Colonic mucosa (tissue), 4 donors: ENCODE measurements at regions not wholly inside any gene's neighbourhood (a gene's known extent, or its start where the extent isn't known, plus 50 kb on each side); places are given as distances from the start of the nearest gene placed in this dataset.

Source experiments
- DNase-seq: peaks from one replicate; pipeline ENCODE4 v3.0.0-alpha.2; 2020
- H3K27ac ChIP-seq: fragments of 200-600 bp; one replicate; pipeline ENCODE4 v1.8.0; 2021
- H3K27me3 ChIP-seq: fragments of 200-600 bp; one replicate; pipeline ENCODE4 v1.8.0; 2021
- H3K36me3 ChIP-seq: fragments of 200-600 bp; one replicate; pipeline ENCODE4 v1.8.0; 2021
- H3K4me1 ChIP-seq: fragments of 200-600 bp; one replicate; pipeline ENCODE4 v1.8.0; 2021; ENCODE audit warnings: mild to moderate bottlenecking
- H3K4me3 ChIP-seq: fragments of 200-600 bp; one replicate; pipeline ENCODE4 v1.8.0; 2021
- H3K9ac ChIP-seq, 2 donors: one replicate each; pipeline ENCODE4 v1.7.0; 2013; ENCODE audit warnings: control low read depth in 2 of 2, low read depth in 2 of 2, low read length in 2 of 2
- H3K9me3 ChIP-seq: fragments of 200-600 bp; one replicate; pipeline ENCODE4 v1.8.0; 2021
- CTCF ChIP-seq: fragments of 200-600 bp; IDR thresholded peaks from one replicate; pipeline ENCODE4 v1.8.0; 2022; ENCODE audit warnings: antibody characterized with exemption, mild to moderate bottlenecking
- intact Hi-C: fragments of 100-400 bp; cut with DNase I; formaldehyde crosslinking; loops from one replicate; pipeline ENCODE4 v1.14.1; 2022
- donor health status: healthy.
- donor health status: DM: no; HTN: no; CAD: no.
- donor health status: DM: no; HTN: no; CAD: no.

- no peak for DNase-seq
Measured at GRCh38 chr15:96500508-96500907, 170.0 kb downstream of the NR2F2 start.

GRCh38 chr15:96501362-96501761 is 170.9 kb downstream of the NR2F2 start:
- H3K4me1 ChIP-seq = no peaks in the 10 kb centered on the region
- no peaks in the 10 kb centered on the region for H3K9me3 ChIP-seq
- intact Hi-C loops = no loop called here
- no peak overlapping the region for H3K27ac ChIP-seq
- TF ChIP-seq CTCF = no peak
- no peaks in the 10 kb centered on the region for H3K27me3 ChIP-seq
- DNase-seq = no peak
- H3K36me3 ChIP-seq = no peaks in the 10 kb centered on the region
- H3K9ac ChIP-seq = no peak overlapping the region
- H3K4me3 ChIP-seq = no peak overlapping the region

More at GRCh38 chr15:96500508-96500907, 170.0 kb downstream of the NR2F2 start:
- Histone ChIP-seq H3K4me3 (no peak overlapping the region), H3K9ac (no peak overlapping the region), H3K27ac (no peak overlapping the region), H3K4me1 (no peaks in the 10 kb centered on the region), H3K9me3 (no peaks in the 10 kb centered on the region), H3K27me3 (no peaks in the 10 kb centered on the region), H3K36me3 (no peaks in the 10 kb centered on the region)
- TF ChIP-seq CTCF = no peak
- intact Hi-C loops = no loop called here

- H3K36me3 ChIP-seq = no peaks in the 10 kb centered on the region
- no peak overlapping the region for H3K4me3 ChIP-seq
- no peak for TF ChIP-seq CTCF
- H3K9me3 ChIP-seq = no peaks in the 10 kb centered on the region
- H3K9ac ChIP-seq = no peak overlapping the region
- no peaks in the 10 kb centered on the region for H3K4me1 ChIP-seq
- no peak for DNase-seq
- no peak overlapping the region for H3K27ac ChIP-seq
- no peaks in the 10 kb centered on the region for H3K27me3 ChIP-seq
- intact Hi-C loops = no loop called here
Measured at GRCh38 chr15:96502196-96502595, 171.7 kb downstream of the NR2F2 start.

- Histone ChIP-seq H3K27ac (no peak overlapping the region), H3K36me3 (no peaks in the 10 kb centered on the region), H3K27me3 (no peaks in the 10 kb centered on the region), H3K9ac (no peak overlapping the region), H3K9me3 (no peaks in the 10 kb centered on the region), H3K4me1 (no peaks in the 10 kb centered on the region), H3K4me3 (no peak overlapping the region)
- no peak for DNase-seq
- intact Hi-C loops = no loop called here
- TF ChIP-seq CTCF = no peak
Measured at GRCh38 chr15:96503276-96503675, 172.8 kb downstream of the NR2F2 start.

GRCh38 chr15:96504371-96504770 is 173.9 kb downstream of the NR2F2 start:
- no peak for TF ChIP-seq CTCF
- no peak for DNase-seq
- no peaks in the 10 kb centered on the region for H3K27me3 ChIP-seq
- H3K9ac ChIP-seq = no peak overlapping the region
- H3K4me1 ChIP-seq = no peaks in the 10 kb centered on the region
- no peaks in the 10 kb centered on the region for H3K36me3 ChIP-seq
- H3K4me3 ChIP-seq = no peak overlapping the region
- H3K27ac ChIP-seq = no peak overlapping the region
- H3K9me3 ChIP-seq = no peaks in the 10 kb centered on the region
- intact Hi-C loops = no loop called here

- Histone ChIP-seq H3K27me3 (no peaks in the 10 kb centered on the region), H3K4me3 (no peak overlapping the region), H3K36me3 (no peaks in the 10 kb centered on the region), H3K9me3 (no peaks in the 10 kb centered on the region), H3K4me1 (no peaks in the 10 kb centered on the region), H3K9ac (no peak overlapping the region), H3K27ac (no peak overlapping the region)
- no peak for TF ChIP-seq CTCF
- no peak for DNase-seq
- intact Hi-C loops = no loop called here
Measured at GRCh38 chr15:96505014-96505413, 174.5 kb downstream of the NR2F2 start.
